ENCODE measurements at regions not wholly inside any gene's neighbourhood (a gene's known extent, or its start where the extent isn't known, plus 50 kb on each side); places are given as distances from the start of the nearest gene placed in this dataset.

GRCh38 chr7:42527004-42527403, 290.0 kb upstream of the GLI3 start:
- 42 to 65% methylated on average over 2 of the region's 2 CpGs for WGBS, 2 donors
- no peaks in the 10 kb centered on the region for H3K4me1 ChIP-seq
- ATAC-seq (no peak), DNase-seq (no peak)
- no peak overlapping the region for H3K27ac ChIP-seq
- no peak overlapping the region for H3K4me3 ChIP-seq
- intact Hi-C loops (cut with DNase I): no loop called here
- H3K27me3 ChIP-seq: no peaks in the 10 kb centered on the region
- H3K36me3 ChIP-seq (replicated peaks in 1 of 2; ENCODE audit: insufficient read depth in 1 of 2, low read depth in 2 of 2): no peaks in the 10 kb centered on the region
- TF ChIP-seq CTCF (IDR thresholded peaks at IDR 0.05) (no peak), POLR2A (IDR thresholded peaks at IDR 0.05) (no peak)
- peaks cover 0 to 4% (median 0%) of the 10 kb centered on the region in 3 donors for H3K9me3 ChIP-seq

DNA sequence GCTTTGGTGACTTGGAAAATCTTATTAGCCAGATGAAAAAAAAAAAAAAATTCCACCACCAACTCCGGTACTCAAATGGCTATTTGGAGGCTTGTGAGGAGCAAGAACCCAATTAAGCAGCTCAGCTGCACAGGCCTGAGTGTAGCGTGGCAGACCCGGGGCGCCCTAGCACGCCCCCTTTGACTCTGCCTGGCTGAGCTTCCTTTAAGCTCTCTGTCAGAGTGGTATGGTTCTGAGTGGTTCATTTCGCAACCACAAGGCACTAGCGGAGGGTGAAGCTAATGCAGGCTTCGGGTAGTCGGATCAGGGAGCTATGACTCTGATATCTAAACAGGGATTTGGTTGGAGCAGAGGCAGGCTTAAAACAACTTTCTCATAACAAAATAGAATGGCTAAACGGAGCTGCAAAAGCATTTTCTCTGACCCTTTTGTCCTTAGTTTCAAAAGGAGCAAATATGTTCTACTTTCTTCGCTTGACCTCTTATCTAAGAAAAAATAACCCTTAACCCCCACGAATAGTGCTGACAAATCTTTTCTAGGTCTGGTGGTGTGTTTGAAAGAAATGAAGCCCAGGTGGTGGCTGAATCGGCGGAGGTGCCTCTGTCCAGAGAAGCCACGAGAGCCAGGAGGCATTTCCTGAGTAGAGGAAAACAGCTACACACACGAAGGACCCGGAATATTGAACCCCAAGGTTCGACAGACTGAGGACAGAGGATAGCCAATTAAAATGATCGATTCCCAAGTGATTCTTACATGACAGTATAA, 285.4 kb upstream of the GLI3 start:
- WGBS, 2 donors: 41 to 48% methylated on average over 19 of the region's 19 CpGs
- no peaks in the 10 kb centered on the region for H3K27me3 ChIP-seq
- H3K9me3 ChIP-seq: peaks cover 0 to 4% (median 0%) of the 10 kb centered on the region in 3 donors
- H3K4me1 ChIP-seq: no peaks in the 10 kb centered on the region
- intact Hi-C loops (cut with DNase I): no loop called here
- no peak for DNase-seq
- no peak for TF ChIP-seq POLR2A (IDR thresholded peaks at IDR 0.05)
- no peak for TF ChIP-seq CTCF (IDR thresholded peaks at IDR 0.05)
- H3K36me3 ChIP-seq (replicated peaks in 1 of 2; ENCODE audit: insufficient read depth in 1 of 2, low read depth in 2 of 2): no peaks in the 10 kb centered on the region
- no peak overlapping the region for H3K27ac ChIP-seq
- ATAC-seq: no peak
- H3K4me3 ChIP-seq: no peak overlapping the region

GRCh38 chr7:42511027-42511426, 274.0 kb upstream of the GLI3 start:
- Histone ChIP-seq H3K27me3 (no peaks in the 10 kb centered on the region), H3K36me3 (replicated peaks in 1 of 2; ENCODE audit: insufficient read depth in 1 of 2, low read depth in 2 of 2) (no peaks in the 10 kb centered on the region), H3K4me1 (no peaks in the 10 kb centered on the region), H3K9me3 (no peaks in the 10 kb centered on the region), H3K27ac (no peak overlapping the region), H3K4me3 (no peak overlapping the region)
- 71 to 75% methylated on average over 2 of the region's 2 CpGs for WGBS, 2 donors
- no peak for ATAC-seq
- intact Hi-C loops (cut with DNase I): no loop called here
- DNase-seq: no peak
- TF ChIP-seq POLR2A (IDR thresholded peaks at IDR 0.05) (no peak), CTCF (IDR thresholded peaks at IDR 0.05) (no peak)

- H3K9me3 ChIP-seq: no peaks in the 10 kb centered on the region
- TF ChIP-seq POLR2A (IDR thresholded peaks at IDR 0.05) (no peak), CTCF (IDR thresholded peaks at IDR 0.05) (no peak)
- H3K4me1 ChIP-seq: no peaks in the 10 kb centered on the region
- 67 to 72% methylated on average over 1 of the region's 1 CpG for WGBS, 2 donors
- H3K27me3 ChIP-seq: no peaks in the 10 kb centered on the region
- no peak for DNase-seq
- no peak overlapping the region for H3K4me3 ChIP-seq
- intact Hi-C loops (cut with DNase I): no loop called here
- no peak for ATAC-seq
- H3K36me3 ChIP-seq (replicated peaks in 1 of 2; ENCODE audit: insufficient read depth in 1 of 2, low read depth in 2 of 2): no peaks in the 10 kb centered on the region
- no peak overlapping the region for H3K27ac ChIP-seq
These were observed 269.1 kb upstream of the GLI3 start for GRCh38 chr7:42506097-42506496.

DNA sequence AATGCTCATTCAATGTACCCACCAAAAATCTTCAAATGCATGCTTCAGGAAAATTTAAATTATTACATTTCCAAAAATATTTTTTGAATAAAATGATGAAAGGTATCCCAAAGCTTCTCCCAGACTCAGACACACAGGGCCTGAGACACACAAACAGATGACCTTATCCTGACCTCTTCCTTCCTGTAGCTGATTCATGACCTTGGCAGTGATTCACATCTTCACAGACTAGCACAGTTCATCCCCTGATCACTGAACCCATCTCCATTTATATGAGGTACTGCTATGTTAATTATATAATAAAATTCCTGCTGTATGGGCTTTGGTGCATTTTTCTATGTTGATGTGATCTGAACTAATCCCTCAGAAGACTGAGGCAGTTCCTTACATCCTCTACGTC, 265.0 kb upstream of the GLI3 start:
- TF ChIP-seq POLR2A (IDR thresholded peaks at IDR 0.05): no peak
- no peak for TF ChIP-seq CTCF (IDR thresholded peaks at IDR 0.05)
- Histone ChIP-seq H3K4me3 (no peak overlapping the region), H3K27ac (no peak overlapping the region), H3K4me1 (no peaks in the 10 kb centered on the region), H3K9me3 (no peaks in the 10 kb centered on the region), H3K27me3 (no peaks in the 10 kb centered on the region), H3K36me3 (replicated peaks in 1 of 2; ENCODE audit: insufficient read depth in 1 of 2, low read depth in 2 of 2) (no peaks in the 10 kb centered on the region)
- intact Hi-C loops (cut with DNase I): no loop called here
- 39 to 48% methylated on average over 1 of the region's 1 CpG for WGBS, 2 donors
- no peak for DNase-seq
- no peak for ATAC-seq

All from body of pancreas (tissue), 4 donors.